PC-3 (cell line): ENCODE measurements at regions not wholly inside any gene's neighbourhood (a gene's known extent, or its start where the extent isn't known, plus 50 kb on each side); places are given as distances from the start of the nearest gene placed in this dataset.

Experiments
- ATAC-seq: fragments of 200-7000 bp; cut with Tn5 transposase; 2 replicates; pipeline ENCODE4 v1.9.1; 2020; ENCODE audit warnings: mild to moderate bottlenecking, moderate library complexity
- BruUV-seq: library from RNA; stranded (reverse); fragments of 400-500 nt; replicated peaks from 2 replicates; lab custom pipeline; 2021; lab: Mats Ljungman, UMichigan
- CTCF ChIA-PET: fragments of 300-600 bp; sonication (Branson Sonifier 250); formaldehyde crosslinking; loops from one replicate; lab custom pipeline; 2022; ENCODE audit warnings: antibody characterized with exemption; lab: Charles Lee
- POLR2A ChIA-PET: fragments of 300-600 bp; sonication (Branson Sonifier 250); formaldehyde crosslinking; loops from one replicate; lab custom pipeline; 2022; ENCODE audit warnings: antibody characterized with exemption; ENCODE audit not compliant: unreplicated experiment; lab: Charles Lee
- DNase-seq: peaks from one replicate; pipeline ENCODE4 v3.0.0-alpha.2; 2015
- H2AFZ ChIP-seq: fragments of 300-600 bp; sonication (generic); 2 replicates; pipeline ENCODE4 v1.6.0; 2016; ENCODE audit warnings: antibody characterized with exemption, low read length
- H3F3A ChIP-seq: fragments of 300-600 bp; sonication (generic); one replicate; pipeline ENCODE4 v1.6.0; 2017; ENCODE audit warnings: antibody characterized with exemption, low read length, control low read depth, mild to moderate bottlenecking; ENCODE audit not compliant: unreplicated experiment
- H3K27ac ChIP-seq: fragments of 300-600 bp; sonication (generic); 2 replicates; pipeline ENCODE4 v1.5.1; 2016; ENCODE audit warnings: mild to moderate bottlenecking, low read length
- H3K27me3 ChIP-seq: fragments of 300-600 bp; sonication (generic); 2 replicates; pipeline ENCODE4 v1.6.1; 2016; ENCODE audit warnings: low read length, mixed read lengths
- H3K36me3 ChIP-seq: fragments of 300-600 bp; sonication (generic); 2 replicates; pipeline ENCODE4 v1.6.1; 2016; ENCODE audit warnings: low read depth, mixed run types, low read length, mixed read lengths
- H3K4me1 ChIP-seq: fragments of 300-600 bp; sonication (generic); 2 replicates; pipeline ENCODE4 v1.5.1; 2016; ENCODE audit warnings: low read length; ENCODE audit not compliant: insufficient read depth
- H3K4me2 ChIP-seq: fragments of 300-600 bp; sonication (generic); 2 replicates; pipeline ENCODE4 v1.6.0; 2016; ENCODE audit warnings: low read length
- H3K4me3 ChIP-seq: fragments of 300-600 bp; sonication (generic); 2 replicates; pipeline ENCODE4 v1.5.1; 2016; ENCODE audit warnings: mild to moderate bottlenecking, low read length, mixed read lengths
- H3K79me2 ChIP-seq: fragments of 300-600 bp; sonication (generic); 2 replicates; pipeline ENCODE4 v1.6.1; 2017; ENCODE audit warnings: low read length, mixed read lengths
- H3K9ac ChIP-seq: fragments of 300-600 bp; sonication (generic); 2 replicates; pipeline ENCODE4 v1.6.0; 2016; ENCODE audit warnings: mild to moderate bottlenecking, low read length
- H3K9me2 ChIP-seq: fragments of 300-600 bp; sonication (generic); replicated peaks from 2 replicates; pipeline ENCODE4 v1.6.1; 2016; ENCODE audit warnings: mixed run types, low read length, mixed read lengths
- H3K9me3 ChIP-seq: fragments of 300-600 bp; sonication (generic); 2 replicates; pipeline ENCODE4 v1.6.1; 2016; ENCODE audit warnings: low read length, mixed read lengths
- H4K20me1 ChIP-seq: fragments of 300-600 bp; sonication (generic); 2 replicates; pipeline ENCODE4 v1.6.1; 2016; ENCODE audit warnings: low read length, mixed read lengths
- CTCF ChIP-seq: fragments of 300-600 bp; sonication (generic); conservative IDR thresholded peaks from 2 replicates; pipeline ENCODE4 v1.5.1; 2017; ENCODE audit warnings: antibody characterized with exemption, low read depth, mild to moderate bottlenecking, low read length
- EZH2 ChIP-seq: fragments of 300-600 bp; sonication (generic); IDR thresholded peaks from one replicate; pipeline ENCODE4 v1.6.1; 2017; ENCODE audit warnings: antibody characterized with exemption, mild to moderate bottlenecking, low read length; ENCODE audit not compliant: unreplicated experiment
- EZH2phosphoT487 ChIP-seq: fragments of 300-600 bp; sonication (generic); IDR thresholded peaks from 2 replicates; pipeline ENCODE4 v1.6.1; 2018; ENCODE audit warnings: mild to moderate bottlenecking, antibody characterized with exemption, low read length, borderline replicate concordance
- intact Hi-C: fragments of 100-400 bp; cut with micrococcal nuclease; formaldehyde crosslinking; loops from 2 replicates; pipeline ENCODE4 v1.9.0; 2023

GRCh38 chr18:43992741-43993140 lies 687.9 kb upstream of the SETBP1 start:
- Histone ChIP-seq H3K4me1 (no peaks in the 10 kb centered on the region), H3K9ac (no peak overlapping the region), H2AFZ (no peak overlapping the region), H3K9me3 (no peaks in the 10 kb centered on the region), H3K4me3 (no peak overlapping the region), H3K36me3 (no peaks in the 10 kb centered on the region), H3K27ac (no peak overlapping the region), H3K9me2 (no peaks in the 10 kb centered on the region), H3K27me3 (no peaks in the 10 kb centered on the region), H3K4me2 (no peak overlapping the region), H3F3A (no peaks in the 10 kb centered on the region), H3K79me2 (no peaks in the 10 kb centered on the region), H4K20me1 (no peaks in the 10 kb centered on the region)
- intact Hi-C loops: no loop called here
- ATAC-seq: no peak
- DNase-seq: no peak
- POLR2A ChIA-PET: no interaction called here
- no TSS peak for BruUV-seq
- TF ChIP-seq EZH2phosphoT487 (no peak), CTCF (no peak), EZH2 (no peak)
- CTCF ChIA-PET: no interaction called here

DNA sequence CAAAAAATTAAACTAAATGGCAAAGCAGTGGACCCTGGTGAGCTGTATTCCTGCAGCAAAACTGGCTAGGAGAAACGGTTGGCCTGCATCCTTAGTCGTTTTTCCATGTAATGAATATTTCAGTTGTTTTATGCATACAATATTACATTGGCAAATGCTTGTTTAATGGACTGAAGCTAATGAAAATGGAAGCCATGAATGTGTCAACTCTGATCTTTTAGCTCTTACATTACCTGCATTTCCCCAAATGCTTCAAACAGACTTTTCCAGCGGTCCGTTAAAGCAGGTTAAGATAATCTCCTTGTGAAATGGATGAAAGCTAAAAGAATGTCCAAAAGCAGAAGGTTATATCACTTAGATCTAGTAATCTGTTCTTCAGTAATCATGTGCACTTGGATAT lies 686.3 kb upstream of the SETBP1 start:
- POLR2A ChIA-PET: no interaction called here

DNA sequence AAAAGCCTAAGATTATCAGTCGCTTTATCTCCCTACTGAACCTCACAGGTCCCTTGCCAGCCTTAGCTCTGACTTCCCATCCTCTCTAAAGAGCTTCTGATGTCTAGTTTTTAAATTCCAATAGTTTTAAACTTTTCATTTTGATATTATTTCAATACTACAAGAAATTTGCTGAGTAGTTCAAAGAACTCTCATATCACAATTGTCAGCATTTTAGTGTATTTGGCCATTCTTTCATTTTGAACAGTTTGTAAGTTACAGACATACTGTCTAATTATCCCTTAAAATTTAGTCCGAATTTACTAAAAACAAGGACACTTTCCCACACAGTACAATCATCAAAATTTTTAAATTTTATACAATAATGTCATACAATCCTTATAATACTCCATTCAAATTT lies 666.8 kb upstream of the SETBP1 start:
- Histone ChIP-seq H3K79me2 (no peaks in the 10 kb centered on the region), H4K20me1 (no peaks in the 10 kb centered on the region), H3K36me3 (no peaks in the 10 kb centered on the region), H3K9me3 (no peaks in the 10 kb centered on the region), H3K4me3 (no peak overlapping the region), H3F3A (no peaks in the 10 kb centered on the region), H3K27me3 (no peaks in the 10 kb centered on the region), H3K9me2 (no peaks in the 10 kb centered on the region), H2AFZ (no peak overlapping the region), H3K4me1 (no peaks in the 10 kb centered on the region), H3K4me2 (no peak overlapping the region), H3K27ac (no peak overlapping the region), H3K9ac (no peak overlapping the region)
- TF ChIP-seq EZH2: no peak
- no peak for TF ChIP-seq EZH2phosphoT487
- no peak for TF ChIP-seq CTCF
- no peak for ATAC-seq
- no peak for DNase-seq
- ChIA-PET POLR2A (no interaction called here), CTCF (no interaction called here)
- BruUV-seq: no TSS peak
- intact Hi-C loops: no loop called here

More for the DNA sequence above, 686.3 kb upstream of the SETBP1 start:
- no peak for ATAC-seq
- H3K9me3 ChIP-seq: no peaks in the 10 kb centered on the region
- no peaks in the 10 kb centered on the region for H3K27me3 ChIP-seq
- no peak for DNase-seq
- H3K4me3 ChIP-seq: no peak overlapping the region
- no peaks in the 10 kb centered on the region for H3F3A ChIP-seq
- TF ChIP-seq EZH2 (no peak), CTCF (no peak), EZH2phosphoT487 (no peak)
- H3K36me3 ChIP-seq: no peaks in the 10 kb centered on the region
- H3K79me2 ChIP-seq: no peaks in the 10 kb centered on the region
- intact Hi-C loops: no loop called here
- H3K4me2 ChIP-seq: no peak overlapping the region
- H3K9me2 ChIP-seq: no peaks in the 10 kb centered on the region
- H3K9ac ChIP-seq: no peak overlapping the region
- CTCF ChIA-PET: no interaction called here
- H4K20me1 ChIP-seq: no peaks in the 10 kb centered on the region
- H2AFZ ChIP-seq: no peak overlapping the region
- H3K4me1 ChIP-seq: no peaks in the 10 kb centered on the region
- BruUV-seq: no TSS peak
- H3K27ac ChIP-seq: no peak overlapping the region
